Breast epithelium (tissue), 3 donors: ENCODE measurements at regions not wholly inside any gene's neighbourhood (a gene's known extent, or its start where the extent isn't known, plus 50 kb on each side); places are given as distances from the start of the nearest gene placed in this dataset.

Experiments
- POLR2A ChIP-seq: fragments of 450-650 bp; IDR thresholded peaks from one replicate; pipeline ENCODE4 v1.6.1; 2016; ENCODE audit warnings: antibody characterized with exemption, mild to moderate bottlenecking, moderate library complexity
- POLR2AphosphoS5 ChIP-seq, 3 donors: sonication (generic); formaldehyde crosslinking; IDR thresholded peaks; one replicate each; pipeline ENCODE4 v1.6.1; 2017; ENCODE audit warnings: antibody characterized with exemption in 3 of 3
- TF ChIP-seq, protein P1 (sequence below), 3 donors: fragments of 450-650 bp; IDR thresholded peaks; one replicate each; pipeline ENCODE4 v1.5.1; 2016 to 2017; ENCODE audit warnings: antibody characterized with exemption in 3 of 3, mild to moderate bottlenecking in 3 of 3, moderate library complexity in 3 of 3

- TF ChIP-seq, protein P1, sequence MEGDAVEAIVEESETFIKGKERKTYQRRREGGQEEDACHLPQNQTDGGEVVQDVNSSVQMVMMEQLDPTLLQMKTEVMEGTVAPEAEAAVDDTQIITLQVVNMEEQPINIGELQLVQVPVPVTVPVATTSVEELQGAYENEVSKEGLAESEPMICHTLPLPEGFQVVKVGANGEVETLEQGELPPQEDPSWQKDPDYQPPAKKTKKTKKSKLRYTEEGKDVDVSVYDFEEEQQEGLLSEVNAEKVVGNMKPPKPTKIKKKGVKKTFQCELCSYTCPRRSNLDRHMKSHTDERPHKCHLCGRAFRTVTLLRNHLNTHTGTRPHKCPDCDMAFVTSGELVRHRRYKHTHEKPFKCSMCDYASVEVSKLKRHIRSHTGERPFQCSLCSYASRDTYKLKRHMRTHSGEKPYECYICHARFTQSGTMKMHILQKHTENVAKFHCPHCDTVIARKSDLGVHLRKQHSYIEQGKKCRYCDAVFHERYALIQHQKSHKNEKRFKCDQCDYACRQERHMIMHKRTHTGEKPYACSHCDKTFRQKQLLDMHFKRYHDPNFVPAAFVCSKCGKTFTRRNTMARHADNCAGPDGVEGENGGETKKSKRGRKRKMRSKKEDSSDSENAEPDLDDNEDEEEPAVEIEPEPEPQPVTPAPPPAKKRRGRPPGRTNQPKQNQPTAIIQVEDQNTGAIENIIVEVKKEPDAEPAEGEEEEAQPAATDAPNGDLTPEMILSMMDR (IDR thresholded peaks at IDR 0.05): no peak
- TF ChIP-seq POLR2AphosphoS5 (IDR thresholded peaks at IDR 0.05): no peak
- TF ChIP-seq POLR2A: no peak
Measured at GRCh38 chr14:101098177-101098576, 194.7 kb upstream of the RTL1 start.
